Left renal cortex interstitium (tissue), 4 donors: ENCODE measurements at regions not wholly inside any gene's neighbourhood (a gene's known extent, or its start where the extent isn't known, plus 50 kb on each side); places are given as distances from the start of the nearest gene placed in this dataset.

Experiments
- DNase-seq, 4 donors: peaks; one replicate each; pipeline ENCODE4 v3.0.0-alpha.2; 2013; ENCODE audit warnings: low read depth in 4 of 4, low spot score in 2 of 4, missing footprints in 1 of 4

DNA sequence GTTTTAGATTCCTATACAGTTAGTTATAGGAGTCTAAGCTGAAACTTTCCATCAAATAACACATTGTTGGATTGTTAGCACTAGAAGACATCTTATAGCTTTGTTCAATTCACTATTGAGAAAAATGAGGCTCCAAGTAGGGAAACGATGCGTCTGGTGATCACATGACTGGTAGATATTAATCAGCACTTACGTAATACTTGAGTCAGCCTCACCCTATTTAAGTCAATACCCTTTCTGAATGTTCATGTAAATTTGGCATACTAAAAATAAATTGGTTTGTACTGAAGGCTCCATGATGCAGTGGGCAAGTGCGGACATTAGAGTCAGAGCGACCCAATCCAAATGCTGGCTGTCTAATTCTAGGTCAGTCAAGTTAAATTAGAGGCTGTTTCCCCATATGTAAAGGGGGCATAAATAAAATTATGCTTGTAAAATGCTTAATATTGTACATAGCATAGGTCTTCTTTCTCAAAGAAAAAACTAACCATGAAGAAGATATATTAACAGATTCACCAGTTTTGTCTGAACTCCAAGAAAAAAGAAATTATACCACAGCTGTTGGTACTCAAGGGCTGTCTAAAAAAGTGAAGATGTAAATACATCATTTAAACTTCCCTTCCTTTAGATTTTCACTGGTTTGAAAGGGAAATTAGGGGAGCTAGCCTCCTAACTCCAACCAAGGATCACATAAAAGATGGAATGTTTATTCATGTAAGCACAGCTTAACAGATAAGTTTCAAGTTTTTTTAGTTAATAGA is 406.6 kb upstream of the TLE4 start:
- peak in 2 of 4 donors; percentile 31 to 41 for DNase-seq

DNA sequence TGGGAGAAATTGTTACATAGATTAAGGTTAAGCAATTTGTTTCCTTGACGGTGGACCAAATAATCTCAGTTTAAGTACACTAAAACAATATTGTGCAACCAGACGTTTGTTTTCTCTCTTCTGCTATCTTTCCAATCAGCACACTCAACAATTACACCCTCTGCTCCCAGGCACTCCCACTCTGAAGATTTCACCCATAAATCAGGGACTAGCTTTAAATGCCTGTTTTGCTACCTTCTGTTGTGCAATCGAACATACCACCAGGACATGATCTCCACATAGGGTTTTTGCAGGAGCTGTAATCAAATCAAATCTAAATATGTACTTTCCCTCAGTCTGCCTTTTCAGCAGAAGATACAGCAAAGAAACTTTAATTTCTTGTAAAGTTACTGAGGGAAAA is 405.8 kb upstream of the TLE4 start:
- peak in 1 of 4 donors; percentile 13 for DNase-seq

DNA sequence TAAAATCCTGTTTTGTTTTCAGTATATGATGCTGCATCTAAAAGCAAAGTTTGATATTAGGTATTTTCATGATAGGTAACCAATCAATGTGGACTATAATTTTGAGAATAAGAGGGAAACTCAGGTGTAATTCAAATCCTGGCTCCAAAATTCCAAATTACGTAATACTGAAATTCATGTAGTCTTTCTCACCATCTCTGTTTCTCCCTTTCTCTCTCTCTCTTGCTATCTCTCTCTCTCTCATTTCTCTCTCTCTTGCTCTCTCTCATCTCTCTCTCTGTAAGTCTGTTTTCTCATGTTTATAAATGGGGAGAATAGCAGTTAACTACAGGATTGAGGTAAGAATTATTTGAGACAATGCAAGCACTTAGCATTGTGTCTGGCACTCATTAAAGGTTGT is 401.1 kb upstream of the TLE4 start:
- no peak for DNase-seq

DNA sequence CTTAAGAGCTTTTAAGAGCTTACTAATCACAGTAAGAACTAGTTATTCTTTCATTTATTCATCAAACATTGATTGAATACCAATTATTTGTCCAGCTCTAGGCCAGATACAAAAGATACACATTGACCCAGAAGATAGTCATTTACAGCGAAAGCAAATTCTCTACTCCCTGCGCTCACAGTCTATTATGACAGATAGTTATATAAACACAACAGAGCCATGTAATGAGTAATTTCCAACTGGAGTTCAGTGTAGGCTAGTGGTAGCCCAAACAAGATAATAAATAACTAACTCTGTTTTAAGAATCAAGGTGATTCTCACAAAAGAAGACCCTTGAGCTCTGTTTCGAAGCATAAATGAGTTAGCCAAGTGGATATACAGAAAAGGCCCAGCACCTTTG is 397.8 kb upstream of the TLE4 start:
- DNase-seq, result no peak

DNA sequence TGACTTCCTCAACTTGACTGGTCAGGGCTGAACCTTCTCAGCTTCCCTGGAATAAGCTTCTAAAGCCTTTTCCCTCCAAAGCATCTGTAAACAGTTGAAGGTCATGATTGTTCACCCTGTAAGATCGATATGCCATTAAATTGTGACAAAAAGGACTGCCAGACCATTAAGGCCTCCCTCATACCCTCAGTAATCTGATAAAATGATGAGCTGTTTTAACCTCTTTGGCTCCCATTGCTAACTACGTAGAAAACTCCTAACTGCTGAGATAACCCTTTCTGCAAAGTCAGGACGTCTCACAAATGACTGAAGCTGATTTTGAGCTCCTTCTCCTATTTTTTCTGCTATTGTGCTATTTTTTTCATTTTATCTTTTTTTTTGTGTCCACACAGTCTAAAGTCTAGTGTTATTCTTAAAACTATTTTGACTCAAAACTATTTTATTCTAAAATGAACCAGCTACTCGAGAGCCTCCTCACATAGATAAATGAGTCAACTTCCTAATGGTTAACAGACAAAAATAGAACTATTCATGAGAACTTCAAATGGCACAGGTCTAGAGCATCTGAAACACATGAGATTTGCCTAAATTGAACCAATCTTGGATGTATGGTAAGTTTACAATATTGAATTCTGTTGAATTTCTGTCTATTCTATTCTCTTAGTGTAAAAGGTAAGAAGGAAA is 395.6 kb upstream of the TLE4 start:
- DNase-seq, result no peak

DNA sequence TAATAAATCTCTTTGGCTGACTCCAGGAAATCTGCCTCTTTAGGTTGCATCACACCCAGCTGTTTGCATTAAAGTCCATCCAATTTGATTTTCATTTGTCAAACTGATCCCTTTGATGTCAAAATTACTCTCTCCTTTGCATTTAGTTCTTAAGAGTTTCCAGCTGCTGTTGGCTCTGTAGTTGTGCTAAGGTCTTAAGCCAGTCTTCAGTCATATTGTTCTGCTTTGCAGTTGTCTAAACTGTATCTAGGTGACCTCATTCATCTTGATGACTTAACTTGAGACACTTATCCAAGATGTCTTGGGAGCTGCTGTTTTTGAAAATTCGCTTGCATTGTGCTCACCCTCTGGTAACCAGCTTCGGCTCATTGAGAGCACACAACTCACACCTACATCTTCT is 386.9 kb upstream of the TLE4 start:
- DNase-seq, result no peak

DNA sequence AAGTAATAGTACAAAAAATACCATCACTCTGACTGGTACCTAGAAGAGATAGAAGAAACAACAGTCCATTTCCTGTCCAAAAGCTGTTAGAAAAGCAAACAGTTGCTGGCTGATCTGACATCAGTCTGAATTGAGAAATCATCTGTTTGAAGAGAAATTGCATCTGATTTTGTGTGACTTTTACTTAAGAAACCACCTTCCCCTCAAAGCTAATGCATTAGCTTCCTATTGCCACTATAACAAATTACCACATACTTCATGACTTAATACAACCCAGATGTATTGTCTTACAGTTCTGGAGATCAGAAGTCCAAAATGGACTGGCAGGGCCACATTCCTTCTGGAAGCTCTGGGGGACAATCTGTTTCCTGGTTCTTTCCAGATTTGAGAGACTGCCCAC is 385.9 kb upstream of the TLE4 start:
- DNase-seq, result no peak

DNA sequence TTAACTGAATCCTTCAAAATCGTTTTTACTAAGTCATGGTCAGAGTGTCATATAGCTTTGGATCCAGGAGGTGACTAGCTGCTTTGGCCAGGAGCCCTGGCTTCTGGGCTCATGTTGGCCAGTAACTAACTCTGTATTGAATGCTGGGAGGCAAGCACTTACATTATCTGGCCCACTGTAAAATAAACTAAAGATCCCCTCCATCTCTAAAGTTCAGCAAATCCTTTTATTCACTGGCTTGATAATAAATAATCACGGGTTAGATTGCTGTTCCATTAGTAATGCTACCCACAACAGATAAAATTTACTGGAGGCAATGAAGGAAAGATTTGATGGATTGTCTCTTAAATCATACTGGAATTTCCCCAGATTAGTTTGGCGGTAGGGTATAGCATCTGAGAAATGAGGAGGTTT is 382.2 kb upstream of the TLE4 start:
- no peak for DNase-seq

DNA sequence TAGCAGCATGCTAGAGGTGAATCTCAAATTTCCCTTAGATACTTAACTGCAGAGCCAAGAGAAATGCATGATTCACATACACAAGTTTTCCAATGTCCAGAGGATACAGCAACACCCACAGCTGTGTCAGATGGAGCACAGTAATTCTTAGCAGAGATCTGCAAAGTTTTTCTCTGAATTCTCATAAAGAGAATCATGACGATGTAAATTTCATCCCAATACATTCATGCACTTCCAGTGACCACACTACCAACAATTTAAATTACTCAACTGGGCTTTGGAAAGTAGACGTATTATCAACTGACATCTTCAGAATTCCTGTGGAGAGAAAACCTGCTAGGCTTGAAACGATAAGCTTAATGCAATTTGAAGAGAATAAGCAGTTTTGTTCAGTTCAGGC is 378.8 kb upstream of the TLE4 start:
- no peak for DNase-seq

DNA sequence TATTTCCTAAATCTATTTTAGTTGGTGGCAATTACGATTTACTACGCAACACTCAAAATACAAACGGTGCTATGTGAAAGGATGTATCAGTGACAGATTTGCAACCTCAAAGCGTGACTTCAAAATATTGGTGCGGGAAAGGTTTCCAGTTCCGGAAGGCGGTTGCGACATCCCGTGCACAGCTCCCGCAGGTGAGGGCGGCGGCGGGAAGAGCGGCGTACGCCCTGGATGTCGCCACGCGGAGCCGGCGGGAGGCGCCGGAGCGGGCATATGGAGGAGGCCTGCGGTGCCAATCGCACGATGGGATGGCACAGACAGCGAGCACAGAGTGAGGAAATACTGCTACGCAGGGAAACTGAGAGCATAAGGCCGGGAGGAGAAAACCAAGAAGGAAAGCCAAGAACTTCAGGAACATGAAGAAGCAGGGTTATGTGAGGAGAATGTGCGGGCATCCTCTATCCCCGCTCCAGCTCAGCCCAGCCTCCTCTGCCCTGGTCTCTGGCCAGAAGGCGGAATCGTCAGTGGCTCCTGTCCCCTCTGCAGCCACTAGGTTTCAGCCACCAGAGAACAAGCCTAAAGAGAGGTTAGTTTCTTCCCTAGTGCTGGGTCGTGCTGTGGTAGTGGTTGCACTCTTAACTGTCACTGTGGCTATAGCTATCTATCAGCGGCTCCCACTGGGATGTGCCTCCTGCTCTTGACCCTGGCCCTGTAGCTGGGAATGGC is 378.1 kb upstream of the TLE4 start:
- DNase-seq, result no peak

DNA sequence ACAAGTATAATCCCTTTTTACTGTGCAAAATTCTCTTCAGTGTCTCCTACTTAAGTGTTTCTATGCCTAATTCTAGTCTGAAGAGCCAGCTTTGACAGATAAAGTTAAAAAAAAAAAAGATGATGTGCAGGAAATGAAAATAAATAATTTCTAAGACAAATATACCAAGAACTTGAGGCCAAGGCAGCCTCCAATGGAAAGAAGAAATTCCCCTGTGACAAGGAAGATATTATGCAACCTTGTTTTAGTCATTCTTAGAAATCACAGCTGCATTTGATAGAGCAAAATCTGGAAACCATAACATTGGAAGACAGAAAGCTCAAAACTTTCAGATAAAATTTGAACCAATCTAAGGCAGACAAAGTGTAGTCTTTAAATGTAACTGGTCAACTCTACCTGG is 375.9 kb upstream of the TLE4 start:
- DNase-seq, result no peak

DNA sequence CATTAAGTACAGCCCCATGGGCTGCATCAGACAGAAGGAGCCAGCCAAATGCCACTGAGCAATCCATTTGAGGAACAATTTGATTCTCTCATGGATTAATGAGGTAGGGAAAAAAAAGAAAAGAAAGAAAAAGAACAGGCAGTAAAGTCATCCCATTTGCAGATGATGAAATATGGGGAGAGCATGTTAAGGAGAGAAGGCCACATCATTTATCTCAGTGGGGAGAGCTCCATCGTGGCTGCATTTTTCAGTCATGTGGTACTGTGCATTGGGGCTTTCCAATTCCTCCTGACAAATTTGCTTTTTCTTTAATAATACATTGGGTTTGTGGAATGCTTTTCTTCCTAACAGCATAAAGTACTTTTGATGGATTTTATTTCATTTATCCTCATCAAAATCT is 375.2 kb upstream of the TLE4 start:
- no peak for DNase-seq

DNA sequence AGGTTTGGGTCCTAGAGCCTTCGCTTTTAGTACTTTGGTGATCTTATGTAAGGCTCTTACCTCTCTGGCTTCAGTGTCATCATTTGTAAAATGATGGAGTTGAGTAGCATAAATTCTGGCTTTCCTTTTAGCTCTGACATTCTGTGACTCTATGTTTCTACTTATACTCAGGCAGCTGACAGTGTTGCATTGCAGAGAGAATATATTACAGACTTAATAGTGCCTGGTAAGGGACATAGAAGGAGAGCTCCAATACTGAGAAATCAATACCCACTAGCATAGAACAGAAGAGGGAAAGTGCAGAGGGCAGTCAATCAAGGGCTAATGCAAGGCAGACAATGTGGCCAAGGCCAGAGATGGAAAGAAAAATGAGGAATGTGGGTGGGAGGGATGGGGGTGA is 371.4 kb upstream of the TLE4 start:
- DNase-seq, result no peak

DNA sequence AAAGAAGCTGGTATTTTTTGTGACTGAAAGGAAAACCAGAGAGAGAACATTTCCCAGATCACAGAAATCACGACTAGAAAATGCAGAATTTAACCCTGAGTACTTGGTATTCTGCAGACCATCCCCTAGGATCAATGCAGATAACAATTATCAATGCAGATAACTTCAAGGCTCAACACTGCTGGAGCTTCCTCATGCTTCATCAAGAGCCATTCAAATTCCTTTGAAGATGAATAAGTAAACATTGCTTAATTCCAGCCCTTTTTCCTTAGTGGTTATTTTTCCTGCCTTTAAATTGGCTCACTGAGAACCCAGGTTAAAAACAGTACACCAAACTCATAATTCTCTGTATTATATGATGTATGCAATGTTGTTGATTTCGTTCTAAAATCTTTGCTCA is 370.1 kb upstream of the TLE4 start:
- no peak for DNase-seq

DNA sequence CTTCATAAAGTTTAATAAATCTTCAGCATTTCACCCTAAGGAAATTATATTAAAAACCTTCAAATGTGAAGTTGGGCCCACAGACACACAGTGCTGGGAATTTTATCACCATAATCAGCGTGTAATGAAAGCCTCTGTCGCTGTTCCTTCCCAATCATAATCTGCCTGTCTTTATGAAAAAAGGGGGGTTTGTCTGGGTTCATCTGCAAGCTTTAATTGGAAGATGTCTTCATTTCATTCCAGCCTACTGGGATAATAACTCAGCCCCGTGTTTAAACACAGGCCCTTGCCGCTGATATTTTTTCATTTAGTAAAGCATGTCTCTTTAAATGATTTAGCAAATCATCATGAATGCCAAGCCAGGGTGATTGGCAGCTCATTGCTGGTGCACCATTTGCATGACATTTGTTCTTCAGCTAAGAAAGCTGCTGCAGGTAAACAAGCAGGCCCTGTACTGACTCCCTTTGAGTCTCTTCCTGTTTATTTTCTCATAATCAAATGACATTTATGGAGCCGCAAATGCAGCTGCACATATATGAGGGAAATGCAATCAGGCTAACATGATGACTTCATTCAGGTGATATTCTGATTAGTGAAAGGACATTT is 362.9 kb upstream of the TLE4 start:
- DNase-seq, result no peak

DNA sequence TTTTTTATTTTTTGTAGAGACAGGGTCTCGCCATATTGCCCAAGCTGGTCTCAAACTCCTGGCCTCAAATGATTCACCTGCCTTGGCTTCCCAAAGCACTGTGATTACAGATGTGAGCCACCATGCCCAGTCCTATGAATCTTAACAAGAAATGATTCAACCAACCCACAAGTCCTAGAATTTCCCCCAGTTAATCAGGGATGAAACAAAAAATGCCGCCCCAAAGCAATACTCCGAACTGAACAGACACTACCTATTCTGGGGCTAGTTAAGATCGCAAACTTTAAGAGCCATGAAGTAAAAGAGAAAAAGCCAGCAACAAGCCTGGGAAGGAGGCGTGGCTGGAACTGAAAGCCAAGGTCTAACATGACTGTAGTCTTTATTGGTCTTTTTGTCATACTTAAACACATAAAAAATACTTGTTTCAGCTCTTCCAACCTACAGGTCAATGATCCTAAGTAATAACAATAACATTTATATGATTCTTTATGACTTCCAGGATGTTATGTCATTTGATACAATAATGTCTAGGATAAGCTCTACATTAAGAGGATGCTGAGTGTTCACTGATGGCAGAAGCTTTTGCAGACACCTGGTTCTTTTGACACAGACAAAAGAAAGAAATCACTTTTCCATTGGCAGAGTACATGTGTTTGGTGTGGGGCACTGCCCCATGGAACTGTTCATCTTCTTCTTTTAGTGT is 361.1 kb upstream of the TLE4 start:
- no peak for DNase-seq

DNA sequence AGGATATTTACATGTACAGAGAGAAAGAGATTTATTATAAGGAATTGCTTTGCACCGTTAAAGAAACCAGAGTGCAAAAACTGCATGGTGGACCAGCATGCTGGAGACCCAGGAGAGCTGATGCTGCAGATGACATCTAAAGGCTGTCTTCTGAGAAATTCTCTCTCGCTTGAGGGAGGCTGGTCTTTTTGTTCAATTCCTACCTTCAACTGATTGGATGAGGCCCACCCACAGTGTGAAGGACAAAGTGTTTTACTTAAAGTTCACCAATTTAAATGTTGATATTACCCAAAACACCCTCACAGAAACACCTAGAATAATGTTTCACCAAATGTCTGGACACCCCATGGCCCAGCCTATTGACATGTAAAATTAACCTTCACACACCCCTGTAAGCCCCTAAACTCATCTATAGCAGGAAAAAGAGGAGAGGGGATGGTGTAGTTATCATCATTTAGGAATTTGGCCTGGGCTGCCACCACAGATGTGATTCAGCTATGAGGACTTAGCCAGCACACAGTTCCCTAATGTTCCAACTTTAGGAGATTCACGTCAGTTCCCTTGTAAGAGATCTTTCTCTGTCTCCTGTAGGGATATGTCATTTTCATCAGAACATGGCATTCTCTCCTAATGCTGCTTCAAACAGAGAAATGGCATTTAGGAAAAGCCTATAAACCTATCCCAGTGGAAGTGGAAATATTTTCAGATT is 358.2 kb upstream of the TLE4 start:
- DNase-seq, result no peak

DNA sequence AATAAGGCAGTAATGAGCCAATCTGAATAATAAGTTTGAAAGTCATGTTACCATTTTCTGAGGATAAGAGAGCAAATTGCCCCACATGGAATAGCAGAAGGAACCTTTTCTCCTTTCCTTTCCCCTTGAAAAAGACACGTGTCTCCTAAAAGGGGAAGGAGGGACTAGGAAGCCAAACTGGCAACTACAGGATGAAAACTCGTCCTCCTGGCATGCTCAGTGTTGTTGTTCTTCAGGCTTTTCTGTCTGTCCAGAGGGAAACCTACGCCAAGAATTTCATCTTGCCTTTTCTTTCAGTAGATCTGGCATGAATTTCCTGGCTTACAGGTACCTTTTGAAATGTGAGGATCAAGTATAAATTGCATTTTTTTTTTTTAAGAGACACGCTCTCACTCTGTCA is 355.9 kb upstream of the TLE4 start:
- DNase-seq, result no peak

DNA sequence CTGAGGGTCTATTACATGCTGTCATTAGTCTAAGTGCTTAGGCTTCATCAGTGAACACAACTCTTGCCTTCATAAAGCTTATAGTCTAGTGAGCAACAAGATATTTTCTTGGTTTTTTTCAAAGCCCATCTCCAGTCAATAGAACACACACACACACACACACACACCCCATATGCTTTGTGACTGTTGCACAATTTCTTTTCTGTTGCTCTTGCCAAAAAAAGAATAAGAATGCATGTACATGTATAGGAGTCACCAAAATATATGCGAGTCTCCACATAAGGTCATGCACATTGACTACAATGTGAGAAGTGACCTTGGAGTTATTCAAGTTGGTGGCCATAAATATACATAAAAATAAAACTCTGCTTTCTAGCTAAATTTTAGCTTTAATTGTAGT is 351.5 kb upstream of the TLE4 start:
- no peak for DNase-seq

DNA sequence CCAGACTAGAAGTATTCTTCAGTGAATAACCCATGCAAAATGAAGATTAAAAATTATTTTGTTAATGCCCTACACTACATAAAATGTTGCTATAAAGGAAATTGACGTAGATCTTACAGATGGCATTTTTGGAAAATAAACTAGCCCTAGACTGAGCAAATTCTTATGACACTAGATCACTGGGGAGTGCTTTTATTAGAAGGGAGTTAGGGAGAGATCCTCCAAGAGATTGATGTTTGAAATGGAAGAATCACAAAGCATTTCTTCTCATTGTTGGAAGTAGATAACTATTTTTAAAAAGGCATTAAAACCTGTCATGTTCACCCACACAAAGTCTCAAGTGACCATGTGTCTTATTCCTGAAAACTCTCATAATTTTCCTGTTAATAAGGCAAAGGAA is 351.1 kb upstream of the TLE4 start:
- no peak for DNase-seq
